HG03066 (cell line): ENCODE measurements at regions not wholly inside any gene's neighbourhood (a gene's known extent, or its start where the extent isn't known, plus 50 kb on each side); places are given as distances from the start of the nearest gene placed in this dataset.
A peak's percentile ranks its signal among the peaks of the same experiment; 100 is the strongest.

Experiments used
- ATAC-seq: cut with Tn5 transposase; IDR thresholded peaks from one replicate; pipeline ENCODE4 v1.9.1; 2021; ENCODE audit warnings: low read depth; ENCODE audit not compliant: unreplicated experiment

DNA sequence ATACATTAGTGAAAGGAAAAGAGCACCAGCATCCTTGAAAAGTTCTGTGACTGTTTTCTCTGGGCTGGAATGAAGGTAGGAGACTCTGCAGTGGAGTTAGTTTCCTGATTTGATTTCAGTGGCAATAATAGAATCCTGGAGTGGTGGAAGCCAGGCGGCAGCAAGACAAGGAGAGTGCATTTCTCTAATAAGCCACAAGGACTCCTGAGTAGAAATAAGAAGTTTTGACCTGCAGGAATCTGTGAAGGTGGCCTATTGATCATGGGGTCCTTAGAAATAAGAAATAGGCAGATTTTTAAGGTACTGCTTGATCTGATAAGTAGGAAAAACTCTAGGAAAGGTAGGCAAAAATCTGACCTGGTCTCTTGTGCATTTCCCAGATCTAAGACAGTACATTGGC lies 68.4 kb upstream of the ELOVL5 start:
- no peak for ATAC-seq

DNA sequence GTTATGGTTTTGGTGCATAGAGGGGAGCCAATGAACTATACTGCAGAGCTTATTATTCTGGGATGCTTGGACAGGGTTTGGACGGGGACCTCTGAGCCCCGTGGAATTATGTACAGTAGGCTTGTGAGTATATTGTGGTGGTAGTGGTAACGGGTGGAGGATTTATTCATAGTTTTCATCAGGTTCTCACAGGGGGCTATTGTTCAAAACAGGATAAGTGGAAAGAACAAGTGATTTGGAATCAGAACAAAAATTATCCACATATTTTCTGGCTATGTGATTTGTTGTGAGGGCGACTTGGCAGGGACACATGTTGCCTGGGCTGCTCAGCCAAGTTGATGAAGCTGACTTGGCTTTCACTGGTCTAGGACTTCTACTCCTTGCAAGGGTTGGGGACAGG lies 64.6 kb upstream of the ELOVL5 start:
- ATAC-seq = no peak

DNA sequence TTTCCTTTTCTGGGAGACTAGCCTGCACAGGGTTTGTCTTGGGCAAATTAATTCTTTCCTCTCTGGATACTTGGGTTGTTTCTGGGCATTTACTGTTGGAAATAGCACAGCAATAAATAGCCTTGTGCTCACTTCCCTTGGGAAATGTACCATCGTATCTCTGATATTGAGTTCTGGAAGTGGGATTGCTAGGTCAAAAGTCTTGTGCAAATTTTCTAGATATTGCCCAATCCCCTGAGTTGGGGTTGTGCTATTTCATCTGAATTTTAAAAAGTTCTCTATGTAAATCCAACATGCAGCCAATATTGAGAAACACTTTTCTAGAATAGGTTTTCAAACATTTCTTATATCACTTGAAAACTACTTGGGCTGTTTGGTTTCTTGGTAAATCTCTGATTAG lies 64.0 kb upstream of the ELOVL5 start:
- no peak for ATAC-seq

DNA sequence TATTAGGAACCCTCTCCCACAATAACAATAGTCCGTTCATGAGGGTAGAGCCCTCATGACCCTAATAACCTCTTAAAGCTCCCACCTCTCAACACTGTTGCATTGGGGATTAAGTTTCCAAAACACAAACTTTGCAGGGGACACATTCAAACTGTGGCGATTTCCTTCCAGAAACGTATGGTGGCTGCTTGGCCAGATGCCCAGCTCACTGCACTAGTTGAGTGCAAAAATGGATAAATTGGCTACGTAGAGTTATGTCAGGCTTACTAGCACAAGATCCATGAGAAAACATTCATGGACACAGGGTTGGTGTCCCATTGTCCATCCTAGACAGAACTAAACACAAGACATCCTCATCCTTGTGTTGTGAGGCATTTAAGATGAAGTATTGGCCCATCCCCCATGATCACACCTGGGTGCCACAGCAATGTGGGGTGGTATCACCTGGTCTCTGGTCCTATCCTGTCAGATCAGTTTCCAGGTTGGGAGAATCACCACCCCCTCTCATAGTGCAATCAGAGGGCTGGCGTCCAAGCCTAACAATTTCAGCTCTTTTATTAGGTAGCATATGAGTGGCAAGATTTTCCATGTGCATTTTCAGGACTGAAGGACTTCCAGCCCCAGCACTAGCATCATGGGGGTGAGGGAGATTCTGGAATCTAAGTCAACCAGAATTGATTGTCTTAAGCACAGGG lies 63.4 kb upstream of the ELOVL5 start:
- ATAC-seq = no peak

DNA sequence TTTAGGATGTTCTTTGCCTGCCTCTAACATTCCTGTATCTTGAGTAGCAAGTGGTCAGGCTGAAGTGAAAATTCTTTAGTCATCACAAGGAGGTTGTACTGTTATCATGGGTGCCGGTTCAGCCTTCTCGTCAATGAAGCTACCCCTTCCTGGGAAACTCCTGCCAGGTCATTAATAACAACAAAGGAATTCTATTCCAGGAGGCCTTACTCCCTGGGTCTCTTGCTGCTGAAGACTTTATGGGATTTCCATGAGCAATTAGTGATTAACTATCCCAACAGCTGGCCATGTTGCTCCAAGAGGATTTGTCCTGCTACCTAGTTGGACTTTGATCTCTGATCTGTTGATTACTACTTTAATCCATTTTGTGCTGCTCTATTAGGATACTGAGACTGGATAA lies 62.7 kb upstream of the ELOVL5 start:
- no peak for ATAC-seq

DNA sequence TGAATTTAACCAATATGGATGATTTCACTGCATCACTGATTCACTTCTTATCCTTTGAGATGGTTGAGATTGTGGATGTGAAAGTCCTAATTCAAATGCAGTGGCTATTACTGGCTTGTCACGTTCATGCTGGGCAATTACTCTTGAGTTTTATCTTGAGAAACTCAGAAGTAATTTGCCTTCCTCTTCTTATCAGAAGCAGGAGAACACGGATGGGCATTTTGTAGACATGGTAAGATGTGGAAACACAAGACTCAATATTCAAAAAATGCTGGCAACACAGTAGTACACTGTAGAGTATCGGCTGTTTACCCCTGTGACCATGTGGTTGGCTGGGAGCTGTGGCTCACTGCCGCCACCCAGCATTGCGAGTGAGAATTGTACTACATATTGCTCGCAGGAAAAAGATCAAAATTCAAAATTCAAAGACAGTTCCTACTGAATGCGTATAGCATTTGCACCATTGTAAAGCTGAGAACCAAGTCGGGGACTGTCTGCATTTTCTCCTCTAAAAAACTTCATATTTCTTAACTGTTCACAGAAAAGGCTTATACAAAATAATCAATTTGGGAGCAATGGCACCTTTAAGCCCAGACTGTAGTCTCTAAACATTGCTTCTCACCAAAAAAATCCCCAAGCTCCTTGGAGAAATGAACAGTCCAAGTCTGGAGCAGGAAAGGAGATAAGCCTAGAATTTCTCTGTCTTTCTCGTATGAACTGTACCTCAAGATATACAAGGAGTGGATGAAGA lies 61.9 kb upstream of the ELOVL5 start:
- ATAC-seq = peak; percentile 86

DNA sequence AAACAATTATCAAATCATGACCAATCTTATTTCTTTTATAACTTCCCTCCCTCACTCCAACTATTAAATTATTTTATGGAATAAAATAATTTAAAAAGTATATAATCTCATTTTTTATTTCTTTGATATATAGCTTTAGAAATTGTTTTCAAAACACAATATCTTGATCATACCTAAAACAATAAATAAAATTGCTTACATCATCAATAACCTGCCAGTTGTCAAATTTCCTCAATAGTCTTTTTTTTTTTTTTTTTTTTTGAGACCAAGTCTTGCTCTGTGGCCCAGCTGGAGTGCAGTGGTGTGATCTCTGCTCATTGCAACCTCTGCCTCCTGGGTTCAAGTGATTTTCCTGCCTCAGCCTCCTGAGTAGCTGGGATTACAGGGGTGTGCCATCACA lies 60.1 kb upstream of the ELOVL5 start:
- no peak for ATAC-seq

DNA sequence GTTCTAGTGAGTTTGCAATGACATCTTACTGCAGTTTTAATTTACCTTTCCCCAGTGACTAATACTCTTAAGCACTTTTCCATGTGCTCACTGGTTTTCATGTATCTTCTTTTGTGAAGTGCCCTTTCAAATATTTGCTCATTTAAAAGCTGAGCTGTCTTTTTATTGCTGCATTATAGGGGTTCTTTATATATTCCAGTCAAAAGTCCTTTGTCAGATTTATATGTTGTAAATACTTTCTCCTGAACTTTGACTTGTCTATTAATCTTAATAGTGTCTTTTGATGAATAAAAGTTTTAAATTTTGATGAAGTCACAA lies 50.2 kb upstream of the ELOVL5 start:
- no peak for ATAC-seq

DNA sequence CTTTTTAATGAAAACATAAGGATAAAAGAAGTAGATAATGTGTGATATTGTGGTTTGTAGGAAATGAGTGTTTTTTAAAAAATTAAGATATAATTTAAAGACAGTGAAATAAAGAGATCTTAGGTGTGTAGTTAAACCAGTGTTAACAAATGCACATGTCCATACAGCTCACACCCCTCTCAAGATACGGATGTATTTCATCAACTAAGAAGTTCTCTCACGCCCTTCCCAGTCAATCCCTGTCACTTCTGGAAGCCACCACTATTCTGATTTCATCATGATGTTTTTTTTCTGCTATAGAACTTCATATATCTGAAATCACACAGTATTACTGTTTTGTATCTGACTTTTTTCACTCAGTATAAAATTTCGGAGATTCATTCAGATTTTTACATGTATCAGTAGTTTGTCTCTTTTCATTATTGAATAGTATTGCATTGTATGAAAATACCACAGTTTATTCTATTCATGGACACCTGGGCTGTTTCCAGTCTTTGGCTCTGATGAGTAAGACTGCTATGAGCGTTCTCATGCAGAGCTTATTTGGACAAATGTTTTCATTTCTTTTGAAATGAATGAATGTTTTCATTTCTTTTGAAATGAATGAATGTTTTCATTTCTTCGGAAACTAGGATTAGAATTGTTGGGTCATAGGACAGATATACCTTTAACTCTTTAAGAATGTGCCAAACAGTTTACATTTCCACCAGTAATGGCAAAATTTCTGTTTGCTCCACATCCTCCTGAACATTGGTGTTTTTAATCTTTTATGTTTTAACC lies 49.7 kb upstream of the ELOVL5 start:
- no peak for ATAC-seq
